Hepatocyte (in vitro differentiated cells): ENCODE measurements at regions not wholly inside any gene's neighbourhood (a gene's known extent, or its start where the extent isn't known, plus 50 kb on each side); places are given as distances from the start of the nearest gene placed in this dataset.

Experiments used
- EZH2phosphoT487 ChIP-seq: fragments of 200-600 bp; sonication (generic); IDR thresholded peaks from one replicate; pipeline ENCODE4 v1.6.1; 2018; ENCODE audit warnings: antibody characterized with exemption, mild to moderate bottlenecking, low read depth, moderate library complexity; ENCODE audit not compliant: unreplicated experiment, severe bottlenecking
- TF ChIP-seq, protein P1 (sequence below): fragments of 200-600 bp; sonication (generic); IDR thresholded peaks from 2 replicates; pipeline ENCODE4 v1.5.1; 2016; ENCODE audit warnings: antibody characterized with exemption, mild to moderate bottlenecking; ENCODE audit not compliant: poor library complexity

DNA sequence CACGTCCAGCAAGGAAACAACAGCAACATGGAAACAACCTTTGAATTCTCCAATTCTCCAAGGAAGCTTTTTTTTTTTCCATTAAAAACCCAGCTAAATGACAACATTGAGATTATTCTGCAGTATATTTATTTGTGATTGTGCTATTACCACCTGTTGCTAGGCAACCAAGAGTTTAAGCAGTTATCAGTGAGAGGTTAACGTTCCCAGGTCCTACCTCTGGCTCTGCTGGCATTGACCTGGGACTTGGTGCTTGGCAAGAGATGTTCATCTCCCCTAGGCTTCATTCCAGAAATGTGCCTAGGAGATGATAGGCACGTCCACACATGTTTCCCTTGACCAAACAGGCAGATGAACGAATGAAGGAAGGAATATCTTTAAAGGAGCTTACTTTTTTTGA lies 157.0 kb downstream of the TDRD15 start:
- TF ChIP-seq, protein P1, sequence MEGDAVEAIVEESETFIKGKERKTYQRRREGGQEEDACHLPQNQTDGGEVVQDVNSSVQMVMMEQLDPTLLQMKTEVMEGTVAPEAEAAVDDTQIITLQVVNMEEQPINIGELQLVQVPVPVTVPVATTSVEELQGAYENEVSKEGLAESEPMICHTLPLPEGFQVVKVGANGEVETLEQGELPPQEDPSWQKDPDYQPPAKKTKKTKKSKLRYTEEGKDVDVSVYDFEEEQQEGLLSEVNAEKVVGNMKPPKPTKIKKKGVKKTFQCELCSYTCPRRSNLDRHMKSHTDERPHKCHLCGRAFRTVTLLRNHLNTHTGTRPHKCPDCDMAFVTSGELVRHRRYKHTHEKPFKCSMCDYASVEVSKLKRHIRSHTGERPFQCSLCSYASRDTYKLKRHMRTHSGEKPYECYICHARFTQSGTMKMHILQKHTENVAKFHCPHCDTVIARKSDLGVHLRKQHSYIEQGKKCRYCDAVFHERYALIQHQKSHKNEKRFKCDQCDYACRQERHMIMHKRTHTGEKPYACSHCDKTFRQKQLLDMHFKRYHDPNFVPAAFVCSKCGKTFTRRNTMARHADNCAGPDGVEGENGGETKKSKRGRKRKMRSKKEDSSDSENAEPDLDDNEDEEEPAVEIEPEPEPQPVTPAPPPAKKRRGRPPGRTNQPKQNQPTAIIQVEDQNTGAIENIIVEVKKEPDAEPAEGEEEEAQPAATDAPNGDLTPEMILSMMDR = no peak
- TF ChIP-seq EZH2phosphoT487 = no peak
